Kidney capillary endothelial cell (primary cell): ENCODE measurements at regions not wholly inside any gene's neighbourhood (a gene's known extent, or its start where the extent isn't known, plus 50 kb on each side); places are given as distances from the start of the nearest gene placed in this dataset.

ENCODE experiments used
- DNase-seq: peaks from one replicate; pipeline ENCODE4 v3.0.0-alpha.2; 2018; ENCODE audit warnings: low spot score

- DNase-seq, result no peak
These were observed 156.8 kb upstream of the NFE2L3 start for GRCh38 chr7:25995216-25995615.

- DNase-seq, result peak; percentile 9
These were observed 156.0 kb upstream of the NFE2L3 start for GRCh38 chr7:25996006-25996408.

- DNase-seq, result no peak
These were observed 153.5 kb upstream of the NFE2L3 start for GRCh38 chr7:25998499-25998898.

GRCh38 chr7:26000841-26001240 lies 151.2 kb upstream of the NFE2L3 start:
- no peak for DNase-seq

GRCh38 chr7:26001662-26002244 lies 150.2 kb upstream of the NFE2L3 start:
- DNase-seq, result no peak

- no peak for DNase-seq
These were observed 146.2 kb upstream of the NFE2L3 start for GRCh38 chr7:26005683-26006410.

- no peak for DNase-seq
These were observed 145.6 kb upstream of the NFE2L3 start for GRCh38 chr7:26006426-26006825.

- DNase-seq, result no peak
These were observed 144.5 kb upstream of the NFE2L3 start for GRCh38 chr7:26007510-26007909.

- no peak for DNase-seq
These were observed 143.6 kb upstream of the NFE2L3 start for GRCh38 chr7:26008428-26008827.

GRCh38 chr7:26011039-26011696 lies 140.8 kb upstream of the NFE2L3 start:
- no peak for DNase-seq

- no peak for DNase-seq
These were observed 138.4 kb upstream of the NFE2L3 start for GRCh38 chr7:26013551-26014083.

GRCh38 chr7:26022982-26023381 lies 129.0 kb upstream of the NFE2L3 start:
- no peak for DNase-seq

- DNase-seq, result no peak
These were observed 122.1 kb upstream of the NFE2L3 start for GRCh38 chr7:26029911-26030310.

GRCh38 chr7:26034391-26034790 lies 117.6 kb upstream of the NFE2L3 start:
- DNase-seq, result no peak

GRCh38 chr7:26035552-26035951 lies 116.4 kb upstream of the NFE2L3 start:
- DNase-seq, result no peak

GRCh38 chr7:26036092-26036491 lies 115.9 kb upstream of the NFE2L3 start:
- DNase-seq, result no peak

- no peak for DNase-seq
These were observed 113.6 kb upstream of the NFE2L3 start for GRCh38 chr7:26038201-26038990.

- no peak for DNase-seq
These were observed 111.9 kb upstream of the NFE2L3 start for GRCh38 chr7:26040085-26040484.

GRCh38 chr7:26042237-26042636 lies 109.8 kb upstream of the NFE2L3 start:
- DNase-seq, result no peak

- no peak for DNase-seq
These were observed 108.2 kb upstream of the NFE2L3 start for GRCh38 chr7:26043801-26044200.

GRCh38 chr7:26044320-26044719 lies 107.7 kb upstream of the NFE2L3 start:
- DNase-seq, result no peak

GRCh38 chr7:26046150-26046549 lies 105.8 kb upstream of the NFE2L3 start:
- no peak for DNase-seq
